H1 (cell line): ENCODE measurements at regions not wholly inside any gene's neighbourhood (a gene's known extent, or its start where the extent isn't known, plus 50 kb on each side); places are given as distances from the start of the nearest gene placed in this dataset.

ENCODE experiments used
- CBX8 ChIP-seq: fragments of 300-800, 300-1000 bp; sonication (generic); IDR thresholded peaks from 2 replicates; pipeline ENCODE4 v1.7.1; 2016; ENCODE audit warnings: low read depth, low read length, borderline replicate concordance
- TBP ChIP-seq: IDR thresholded peaks from 2 replicates; pipeline ENCODE4 v1.6.1; 2011; ENCODE audit warnings: low read depth, low read length, improper control_type of control experiment

DNA sequence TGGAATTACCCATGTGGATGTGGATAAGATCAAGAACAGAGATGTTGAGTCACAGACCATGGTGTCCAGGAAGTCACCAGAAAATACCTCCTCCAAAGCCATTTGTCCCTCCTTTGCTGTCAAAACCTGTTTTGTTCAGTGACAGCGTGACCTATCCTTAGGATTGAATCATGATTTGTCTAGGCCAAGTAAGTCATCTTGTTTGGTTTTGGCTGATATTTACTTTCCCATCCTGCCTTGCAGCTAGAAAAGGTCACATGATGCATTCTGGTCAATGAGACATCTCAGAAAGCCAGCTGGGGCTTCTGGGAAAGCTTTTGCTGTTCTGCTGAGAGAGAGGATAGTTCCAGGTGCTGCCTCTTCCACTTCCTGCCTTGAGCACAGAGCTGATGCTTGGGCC, 225.3 kb upstream of the ZMIZ1 start (continued):
- TF ChIP-seq CBX8: no peak
- TF ChIP-seq TBP: no peak
- TF ChIP-seq, all 59 proteins: peak for 0
